ENCODE measurements at regions not wholly inside any gene's neighbourhood (a gene's known extent, or its start where the extent isn't known, plus 50 kb on each side); places are given as distances from the start of the nearest gene placed in this dataset.
"Not testable (repeated sequence)": the region's sequence is repeated elsewhere in the genome, so short reads cannot be mapped to it uniquely, and the experiment has no call there.

DNA sequence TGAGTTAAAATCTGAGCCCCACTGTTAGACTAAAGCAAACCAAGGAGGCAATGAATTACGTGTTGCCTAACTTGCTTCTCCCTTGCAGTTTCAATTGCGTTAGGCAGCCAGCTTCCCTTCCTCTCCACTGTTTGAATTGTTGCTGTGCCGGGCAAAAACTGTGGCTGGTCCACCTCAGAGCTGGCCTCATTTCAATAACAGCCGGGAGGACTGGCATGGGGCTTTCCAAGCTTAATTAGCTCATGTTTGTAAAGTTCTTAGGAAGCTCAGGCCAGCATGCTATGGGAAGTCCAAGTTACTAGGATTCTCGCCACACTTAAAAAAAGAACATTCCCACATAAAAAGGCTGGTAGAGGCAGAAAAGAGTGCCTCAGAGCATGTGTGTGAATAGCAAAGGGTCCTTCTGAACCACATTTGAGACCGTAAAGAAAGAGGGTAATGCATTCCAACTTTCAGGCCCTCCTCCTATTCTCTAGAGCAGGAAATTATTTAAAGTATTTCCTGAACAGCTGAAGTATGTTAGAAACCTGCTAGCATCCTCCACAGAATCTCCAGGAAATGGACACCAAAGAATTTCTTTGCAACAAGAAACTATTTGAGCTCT lies 79.0 kb upstream of the SMURF2 start:
- 45% methylated on average over 6 of the region's 6 CpGs for WGBS
- Histone ChIP-seq H3K4me1 (ENCODE audit: insufficient read depth) (no peaks in the 10 kb centered on the region), H3K27ac (ENCODE audit: low read depth) (no peak overlapping the region), H3K36me3 (ENCODE audit: insufficient read depth) (no peaks in the 10 kb centered on the region), H3K4me3 (ENCODE audit: low read depth, low read length) (no peak overlapping the region)
- DNase-seq (ENCODE audit: extremely low spot score), result no peak

DNA sequence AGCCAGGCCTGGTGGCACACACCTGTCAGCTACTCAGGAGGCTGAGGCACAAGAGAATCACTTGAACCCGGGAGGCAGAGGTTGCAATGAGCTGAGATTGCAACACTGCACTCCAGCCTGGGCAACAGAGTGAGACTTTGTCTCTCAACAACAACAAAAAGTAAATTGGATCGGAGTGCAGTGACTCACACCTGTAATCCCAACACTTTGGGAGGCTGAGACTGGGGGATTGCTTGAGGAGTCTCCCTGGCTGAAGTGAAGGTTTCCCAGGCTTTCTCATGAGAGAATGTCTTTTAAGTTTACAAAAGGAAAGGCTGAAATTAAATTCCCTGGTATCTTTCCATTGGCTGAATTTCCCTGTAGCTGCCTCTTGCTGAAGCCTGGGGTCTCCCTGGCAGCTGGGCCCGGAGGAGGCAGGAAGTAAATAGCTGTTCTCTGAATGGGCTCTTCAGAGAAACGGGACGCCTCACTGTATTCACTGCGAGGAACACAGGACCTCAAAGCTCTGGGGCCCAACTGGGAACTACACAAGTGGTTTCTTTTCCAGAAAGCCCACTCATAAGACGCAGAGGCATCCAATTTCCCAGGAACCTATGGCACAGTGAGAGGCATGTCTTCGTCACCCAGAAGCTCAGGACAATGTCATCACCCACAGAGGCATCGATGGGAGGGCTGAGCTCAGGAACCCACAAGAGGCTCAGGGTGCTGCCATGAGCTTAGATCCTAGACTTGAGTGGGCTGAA lies 77.4 kb upstream of the SMURF2 start:
- H3K36me3 ChIP-seq (ENCODE audit: insufficient read depth), result no peaks in the 10 kb centered on the region
- DNase-seq (ENCODE audit: extremely low spot score), result no peak
- no peak overlapping the region for H3K27ac ChIP-seq (ENCODE audit: low read depth)
- no peaks in the 10 kb centered on the region for H3K4me1 ChIP-seq (ENCODE audit: insufficient read depth)
- H3K4me3 ChIP-seq (ENCODE audit: low read depth, low read length), result no peak overlapping the region
- 63% methylated on average over 9 of the region's 9 CpGs for WGBS

GRCh38 chr17:64736804-64737492 lies 74.8 kb upstream of the SMURF2 start:
- DNase-seq (ENCODE audit: extremely low spot score), result no peak
- H3K4me3 ChIP-seq (ENCODE audit: low read depth, low read length), result no peak overlapping the region
- no peak overlapping the region for H3K27ac ChIP-seq (ENCODE audit: low read depth)
- WGBS, result 66% methylated on average over 8 of the region's 8 CpGs
- H3K4me1 ChIP-seq (ENCODE audit: insufficient read depth), result no peaks in the 10 kb centered on the region
- H3K36me3 ChIP-seq (ENCODE audit: insufficient read depth), result no peaks in the 10 kb centered on the region

GRCh38 chr17:64732336-64733006 lies 70.4 kb upstream of the SMURF2 start:
- no peak for DNase-seq (ENCODE audit: extremely low spot score)
- WGBS, result 47% methylated on average over 12 of the region's 12 CpGs
- no peak overlapping the region for H3K27ac ChIP-seq (ENCODE audit: low read depth)
- H3K36me3 ChIP-seq (ENCODE audit: insufficient read depth), result no peaks in the 10 kb centered on the region
- no peak overlapping the region for H3K4me3 ChIP-seq (ENCODE audit: low read depth, low read length)
- H3K4me1 ChIP-seq (ENCODE audit: insufficient read depth), result peaks cover 1% of the 10 kb centered on the region

- not testable (repeated sequence) for DNase-seq (ENCODE audit: extremely low spot score); H3K4me3 ChIP-seq (ENCODE audit: low read depth, low read length); H3K4me1 ChIP-seq (ENCODE audit: insufficient read depth); H3K36me3 ChIP-seq (ENCODE audit: insufficient read depth); H3K27ac ChIP-seq (ENCODE audit: low read depth)
- WGBS, result 92% methylated on average over 6 of the region's 6 CpGs
Observed at GRCh38 chr17:64730023-64730422, 67.9 kb upstream of the SMURF2 start.

- Histone ChIP-seq H3K4me1 (ENCODE audit: insufficient read depth) (peaks cover 1% of the 10 kb centered on the region), H3K27ac (ENCODE audit: low read depth) (no peak overlapping the region), H3K36me3 (ENCODE audit: insufficient read depth) (no peaks in the 10 kb centered on the region), H3K4me3 (ENCODE audit: low read depth, low read length) (no peak overlapping the region)
- WGBS, result 92% methylated on average over 7 of the region's 7 CpGs
- no peak for DNase-seq (ENCODE audit: extremely low spot score)
Observed at GRCh38 chr17:64729201-64729600, 67.1 kb upstream of the SMURF2 start.

GRCh38 chr17:64728041-64728695 lies 66.1 kb upstream of the SMURF2 start:
- H3K27ac ChIP-seq (ENCODE audit: low read depth), result no peak overlapping the region
- no peak for DNase-seq (ENCODE audit: extremely low spot score)
- peaks cover 1% of the 10 kb centered on the region for H3K4me1 ChIP-seq (ENCODE audit: insufficient read depth)
- H3K36me3 ChIP-seq (ENCODE audit: insufficient read depth), result no peaks in the 10 kb centered on the region
- WGBS, result 74% methylated on average over 8 of the region's 8 CpGs
- no peak overlapping the region for H3K4me3 ChIP-seq (ENCODE audit: low read depth, low read length)

GRCh38 chr17:64726025-64726424 lies 63.9 kb upstream of the SMURF2 start:
- 95% methylated on average over 5 of the region's 5 CpGs for whole genome bisulfite sequencing
- not testable (repeated sequence) for H3K4me1 ChIP-seq (ENCODE audit: insufficient read depth); H3K4me3 ChIP-seq (ENCODE audit: low read depth, low read length); H3K36me3 ChIP-seq (ENCODE audit: insufficient read depth); H3K27ac ChIP-seq (ENCODE audit: low read depth); DNase-seq (ENCODE audit: extremely low spot score)

DNA sequence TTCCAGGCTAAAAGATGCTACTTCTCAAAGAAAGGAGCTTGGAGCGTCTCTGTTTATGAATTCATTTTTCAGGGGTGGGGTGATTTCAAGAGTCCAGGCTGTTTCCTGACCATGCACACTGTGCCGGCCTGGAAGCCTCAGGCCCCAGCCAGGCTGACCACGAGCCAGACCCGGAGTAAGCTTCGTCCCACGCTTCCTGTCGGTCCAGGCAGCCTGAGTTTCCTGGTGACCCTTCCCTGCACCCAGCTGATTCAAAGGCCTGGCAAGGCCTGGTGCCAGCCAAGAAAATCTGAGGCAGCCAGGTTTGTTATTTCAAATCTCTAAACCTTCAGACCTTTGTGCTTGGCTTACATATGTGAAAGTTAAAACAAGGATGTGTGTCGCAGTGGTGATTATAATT lies 62.1 kb upstream of the SMURF2 start:
- not testable (repeated sequence) for H3K4me3 ChIP-seq (ENCODE audit: low read depth, low read length); DNase-seq (ENCODE audit: extremely low spot score); H3K4me1 ChIP-seq (ENCODE audit: insufficient read depth); H3K36me3 ChIP-seq (ENCODE audit: insufficient read depth); H3K27ac ChIP-seq (ENCODE audit: low read depth)
- 25% methylated on average over 8 of the region's 8 CpGs for WGBS

- H3K4me1 ChIP-seq (ENCODE audit: insufficient read depth), result no peaks in the 10 kb centered on the region
- H3K36me3 ChIP-seq (ENCODE audit: insufficient read depth), result no peaks in the 10 kb centered on the region
- DNase-seq (ENCODE audit: extremely low spot score), result no peak
- H3K4me3 ChIP-seq (ENCODE audit: low read depth, low read length), result no peak overlapping the region
- no peak overlapping the region for H3K27ac ChIP-seq (ENCODE audit: low read depth)
- 82% methylated on average over 2 of the region's 2 CpGs for WGBS
Observed at GRCh38 chr17:64723781-64724180, 61.7 kb upstream of the SMURF2 start.

GRCh38 chr17:64721556-64721955 lies 59.4 kb upstream of the SMURF2 start:
- WGBS, result 69% methylated on average over 1 of the region's 1 CpG
- not testable (repeated sequence) for H3K27ac ChIP-seq (ENCODE audit: low read depth); DNase-seq (ENCODE audit: extremely low spot score); H3K36me3 ChIP-seq (ENCODE audit: insufficient read depth); H3K4me1 ChIP-seq (ENCODE audit: insufficient read depth); H3K4me3 ChIP-seq (ENCODE audit: low read depth, low read length)

GRCh38 chr17:64720253-64720652 lies 58.1 kb upstream of the SMURF2 start:
- 54% methylated on average over 6 of the region's 6 CpGs for WGBS
- not testable (repeated sequence) for H3K36me3 ChIP-seq (ENCODE audit: insufficient read depth); DNase-seq (ENCODE audit: extremely low spot score); H3K4me1 ChIP-seq (ENCODE audit: insufficient read depth); H3K27ac ChIP-seq (ENCODE audit: low read depth); H3K4me3 ChIP-seq (ENCODE audit: low read depth, low read length)

DNA sequence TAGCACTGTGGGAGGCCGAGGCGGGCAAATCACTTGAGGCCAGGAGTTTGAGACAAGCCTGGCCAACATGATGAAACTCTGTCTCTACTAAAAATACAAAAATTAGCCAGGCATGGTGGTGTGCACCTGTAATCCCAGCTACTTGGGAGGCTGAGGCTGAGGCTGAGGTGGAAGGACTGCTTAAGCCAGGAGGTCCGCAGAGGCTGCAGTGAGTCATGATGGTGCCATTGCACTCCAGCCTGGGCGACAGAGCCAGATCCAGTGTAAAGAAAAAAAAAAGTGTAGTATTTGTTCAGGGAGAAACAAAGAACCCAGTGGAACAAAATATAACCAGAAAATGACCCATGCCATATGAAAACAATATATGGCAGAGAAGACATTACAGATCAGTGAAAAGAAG lies 57.4 kb upstream of the SMURF2 start:
- 93% methylated on average over 4 of the region's 4 CpGs for WGBS
- H3K4me1 ChIP-seq (ENCODE audit: insufficient read depth); DNase-seq (ENCODE audit: extremely low spot score); H3K36me3 ChIP-seq (ENCODE audit: insufficient read depth); H3K4me3 ChIP-seq (ENCODE audit: low read depth, low read length); H3K27ac ChIP-seq (ENCODE audit: low read depth): not testable (repeated sequence)

Measured in urinary bladder (tissue), 3 donors.